ENCODE measurements at regions not wholly inside any gene's neighbourhood (a gene's known extent, or its start where the extent isn't known, plus 50 kb on each side); places are given as distances from the start of the nearest gene placed in this dataset.
"Not testable (repeated sequence)": the region's sequence is repeated elsewhere in the genome, so short reads cannot be mapped to it uniquely, and the experiment has no call there.

GRCh38 chr10:9111976-9112375 lies 1057.5 kb downstream of the GATA3 start:
- in situ Hi-C loops (cut with MboI; ENCODE audit: low pct_unique_long_range_greater_than_20kb, low sequenced_read_pairs, unreplicated experiment) = no loop called here
- no peak for DNase-seq (ENCODE audit: low spot score)
- no peak for TF ChIP-seq CTCF (IDR thresholded peaks at IDR 0.05; ENCODE audit: extremely low read depth, insufficient read depth, missing control alignments)

GRCh38 chr10:9126728-9127127 lies 1072.2 kb downstream of the GATA3 start:
- no peak for DNase-seq (ENCODE audit: low spot score)
- TF ChIP-seq CTCF (IDR thresholded peaks at IDR 0.05; ENCODE audit: extremely low read depth, insufficient read depth, missing control alignments) = no peak
- in situ Hi-C loops (cut with MboI; ENCODE audit: low pct_unique_long_range_greater_than_20kb, low sequenced_read_pairs, unreplicated experiment) = no loop called here

GRCh38 chr10:9137368-9137767 lies 1082.9 kb downstream of the GATA3 start:
- no peak for TF ChIP-seq CTCF (IDR thresholded peaks at IDR 0.05; ENCODE audit: extremely low read depth, insufficient read depth, missing control alignments)
- no peak for DNase-seq (ENCODE audit: low spot score)
- in situ Hi-C loops (cut with MboI; ENCODE audit: low pct_unique_long_range_greater_than_20kb, low sequenced_read_pairs, unreplicated experiment) = no loop called here

GRCh38 chr10:9138829-9139228 lies 1084.3 kb downstream of the GATA3 start:
- in situ Hi-C loops (cut with MboI; ENCODE audit: low pct_unique_long_range_greater_than_20kb, low sequenced_read_pairs, unreplicated experiment); DNase-seq (ENCODE audit: low spot score): not testable (repeated sequence)

- no peak for DNase-seq (ENCODE audit: low spot score)
These were observed 1085.9 kb downstream of the GATA3 start for GRCh38 chr10:9140373-9140772.

GRCh38 chr10:9147475-9147874 lies 1093.0 kb downstream of the GATA3 start:
- in situ Hi-C loops (cut with MboI; ENCODE audit: low pct_unique_long_range_greater_than_20kb, low sequenced_read_pairs, unreplicated experiment) = no loop called here
- no peak for TF ChIP-seq CTCF (IDR thresholded peaks at IDR 0.05; ENCODE audit: extremely low read depth, insufficient read depth, missing control alignments)
- no peak for DNase-seq (ENCODE audit: low spot score)

More at GRCh38 chr10:9140373-9140772, 1085.9 kb downstream of the GATA3 start:
- no peak for TF ChIP-seq CTCF (IDR thresholded peaks at IDR 0.05; ENCODE audit: extremely low read depth, insufficient read depth, missing control alignments)
- in situ Hi-C loops (cut with MboI; ENCODE audit: low pct_unique_long_range_greater_than_20kb, low sequenced_read_pairs, unreplicated experiment) = no loop called here

GRCh38 chr10:9149134-9149533 lies 1094.6 kb downstream of the GATA3 start:
- in situ Hi-C loops (cut with MboI; ENCODE audit: low pct_unique_long_range_greater_than_20kb, low sequenced_read_pairs, unreplicated experiment) = no loop called here
- DNase-seq (ENCODE audit: low spot score) = no peak
- no peak for TF ChIP-seq CTCF (IDR thresholded peaks at IDR 0.05; ENCODE audit: extremely low read depth, insufficient read depth, missing control alignments)

GRCh38 chr10:9153057-9153456 lies 1098.6 kb downstream of the GATA3 start:
- DNase-seq (ENCODE audit: low spot score); in situ Hi-C loops (cut with MboI; ENCODE audit: low pct_unique_long_range_greater_than_20kb, low sequenced_read_pairs, unreplicated experiment): not testable (repeated sequence)

Data from GM13977 (cell line).